ENCODE measurements at regions not wholly inside any gene's neighbourhood (a gene's known extent, or its start where the extent isn't known, plus 50 kb on each side); places are given as distances from the start of the nearest gene placed in this dataset.

DNA sequence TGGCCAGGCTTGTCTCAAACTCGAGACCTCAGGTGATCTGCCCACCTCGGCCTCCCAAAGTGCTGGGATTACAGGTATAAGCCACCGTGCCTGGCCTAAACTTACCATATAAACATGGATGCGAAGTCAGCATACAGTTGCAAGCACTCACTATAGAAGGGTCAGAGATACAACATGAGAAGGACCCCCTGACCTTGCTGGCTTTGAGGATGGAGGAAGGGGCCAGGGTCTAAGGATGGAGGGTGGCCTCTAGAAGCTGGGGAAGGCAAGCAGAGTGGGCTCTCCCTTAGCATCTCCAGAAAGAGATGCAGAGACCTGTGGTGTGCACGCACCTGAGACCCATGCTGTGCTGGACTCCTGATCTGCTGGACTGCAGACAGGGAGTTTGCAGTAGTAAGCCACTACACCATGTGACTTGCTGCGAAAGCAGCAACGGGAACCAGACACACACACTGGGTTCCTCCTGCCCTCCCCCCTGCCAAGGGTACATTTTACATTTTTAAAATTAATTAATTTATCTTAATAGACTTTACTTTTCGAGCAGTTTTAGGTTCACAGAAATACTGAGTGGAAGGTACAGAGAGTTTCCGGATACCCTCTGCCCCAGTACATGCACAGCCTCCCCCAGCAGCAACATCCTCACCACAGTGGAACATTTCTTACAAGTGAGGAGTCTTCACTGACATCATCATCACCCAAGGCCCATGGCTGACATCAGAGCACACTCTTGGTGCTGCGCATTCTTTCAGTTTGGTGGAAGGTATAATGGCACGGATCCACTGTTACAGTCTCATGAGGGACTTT lies 170.1 kb upstream of the B3GAT1 start:
- no peaks in the 10 kb centered on the region for H3K9me3 ChIP-seq (ENCODE audit: control insufficient read depth, insufficient read depth, low read length)

GRCh38 chr11:134581121-134581626 lies 169.1 kb upstream of the B3GAT1 start:
- no peak for DNase-seq (ENCODE audit: low read depth, low spot score)
- Histone ChIP-seq H3K4me3 (ENCODE audit: low read length) (no peak overlapping the region), H3K27ac (ENCODE audit: low read length) (no peak overlapping the region), H3K4me1 (ENCODE audit: control insufficient read depth, insufficient read depth, low read length) (peaks cover 3% of the 10 kb centered on the region; the same call in 1 of the 2 replicates), H3K36me3 (ENCODE audit: control insufficient read depth, insufficient read depth, low read length) (no peaks in the 10 kb centered on the region), H3K9me3 (ENCODE audit: control insufficient read depth, insufficient read depth, low read length) (no peaks in the 10 kb centered on the region), H3K27me3 (ENCODE audit: control insufficient read depth, insufficient read depth, low read length) (no peaks in the 10 kb centered on the region)
- no CpG with 5 or more reads among the region's 9 CpGs for WGBS (ENCODE audit: insufficient coverage, insufficient read length)

More for the DNA sequence above, 170.1 kb upstream of the B3GAT1 start:
- H3K27ac ChIP-seq (ENCODE audit: low read length), result no peak overlapping the region
- H3K4me3 ChIP-seq (ENCODE audit: low read length), result no peak overlapping the region
- no peak for DNase-seq (ENCODE audit: low read depth, low spot score)
- H3K27me3 ChIP-seq (ENCODE audit: control insufficient read depth, insufficient read depth, low read length), result no peaks in the 10 kb centered on the region
- WGBS (ENCODE audit: insufficient coverage, insufficient read length), result no CpG with 5 or more reads among the region's 11 CpGs
- H3K4me1 ChIP-seq (ENCODE audit: control insufficient read depth, insufficient read depth, low read length), result peaks cover 3% of the 10 kb centered on the region; the same call in 1 of the 2 replicates
- no peaks in the 10 kb centered on the region for H3K36me3 ChIP-seq (ENCODE audit: control insufficient read depth, insufficient read depth, low read length)

DNA sequence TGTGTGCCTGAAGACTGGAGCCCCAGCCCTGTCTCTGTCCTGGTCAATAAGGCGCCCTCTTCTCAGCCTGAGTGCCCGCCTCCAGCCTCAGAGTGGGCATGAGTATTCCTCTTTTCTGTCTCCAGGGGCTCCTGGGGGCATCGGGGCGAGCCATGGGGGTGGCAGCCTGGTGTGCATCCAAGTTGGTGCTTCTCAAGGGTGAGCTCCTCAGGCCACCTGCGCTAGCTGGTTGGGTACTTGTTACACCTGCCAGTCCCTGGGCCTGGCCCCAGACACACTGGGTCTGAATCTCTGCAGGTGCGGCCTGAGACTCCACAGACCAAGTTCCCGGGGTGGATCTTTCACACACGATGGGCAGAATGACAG lies 168.6 kb upstream of the B3GAT1 start:
- Histone ChIP-seq H3K27me3 (ENCODE audit: control insufficient read depth, insufficient read depth, low read length) (no peaks in the 10 kb centered on the region), H3K4me1 (ENCODE audit: control insufficient read depth, insufficient read depth, low read length) (peaks cover 3% of the 10 kb centered on the region; the same call in 1 of the 2 replicates), H3K9me3 (ENCODE audit: control insufficient read depth, insufficient read depth, low read length) (no peaks in the 10 kb centered on the region), H3K36me3 (ENCODE audit: control insufficient read depth, insufficient read depth, low read length) (no peaks in the 10 kb centered on the region), H3K27ac (ENCODE audit: low read length) (no peak overlapping the region), H3K4me3 (ENCODE audit: low read length) (no peak overlapping the region)
- no peak for DNase-seq (ENCODE audit: low read depth, low spot score)
- WGBS (ENCODE audit: insufficient coverage, insufficient read length), result no CpG with 5 or more reads among the region's 8 CpGs

DNA sequence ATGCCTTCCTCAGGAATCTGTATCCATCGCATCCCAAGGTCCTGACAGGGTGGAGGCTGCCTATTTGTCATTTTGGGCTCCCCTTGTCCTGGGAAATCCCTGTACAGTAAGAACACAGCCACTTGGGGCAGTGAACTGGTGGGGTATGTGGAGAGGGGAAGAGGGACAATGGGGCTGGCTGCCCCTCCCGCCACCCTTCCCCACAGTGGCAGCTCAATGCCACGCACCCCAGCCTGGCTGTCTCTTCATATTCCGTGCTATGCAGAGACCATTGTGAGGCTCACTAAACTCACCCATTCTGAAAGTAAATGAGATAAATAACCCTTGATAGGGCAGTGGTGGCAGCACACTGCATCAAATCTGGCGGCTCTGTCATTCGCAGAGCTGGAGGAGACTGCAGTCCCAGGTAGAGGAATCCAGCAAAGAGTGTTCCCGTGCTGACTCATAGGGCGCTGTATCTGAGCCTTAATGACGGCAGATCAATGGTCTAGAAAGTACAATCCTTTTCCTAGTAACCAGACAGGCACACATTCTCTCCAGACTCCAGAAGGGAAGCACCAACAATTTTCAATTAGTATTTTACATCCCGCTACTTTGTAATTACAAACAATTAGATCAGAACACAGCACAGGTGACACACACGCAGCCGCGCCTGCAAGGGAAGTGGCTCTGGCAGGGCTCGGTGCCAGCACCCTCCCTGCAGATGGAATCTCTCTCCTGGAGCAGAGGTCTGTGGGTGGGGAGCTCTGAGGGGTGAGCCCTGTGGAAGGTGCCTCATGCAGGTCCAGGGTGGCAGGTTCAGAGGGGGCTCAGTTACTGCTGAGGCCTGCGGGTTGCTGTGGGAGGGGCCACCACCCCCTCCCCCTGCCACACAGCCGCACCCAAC lies 167.9 kb upstream of the B3GAT1 start:
- no peaks in the 10 kb centered on the region for H3K36me3 ChIP-seq (ENCODE audit: control insufficient read depth, insufficient read depth, low read length)
- H3K4me1 ChIP-seq (ENCODE audit: control insufficient read depth, insufficient read depth, low read length), result 0 out of 2 replicates have a peak, but pooled peaks cover 1% of the 10 kb centered on the region
- H3K9me3 ChIP-seq (ENCODE audit: control insufficient read depth, insufficient read depth, low read length), result no peaks in the 10 kb centered on the region
- no CpG with 5 or more reads among the region's 16 CpGs for WGBS (ENCODE audit: insufficient coverage, insufficient read length)
- DNase-seq (ENCODE audit: low read depth, low spot score), result no peak
- H3K4me3 ChIP-seq (ENCODE audit: low read length), result no peak overlapping the region
- no peak overlapping the region for H3K27ac ChIP-seq (ENCODE audit: low read length)
- no peaks in the 10 kb centered on the region for H3K27me3 ChIP-seq (ENCODE audit: control insufficient read depth, insufficient read depth, low read length)

DNA sequence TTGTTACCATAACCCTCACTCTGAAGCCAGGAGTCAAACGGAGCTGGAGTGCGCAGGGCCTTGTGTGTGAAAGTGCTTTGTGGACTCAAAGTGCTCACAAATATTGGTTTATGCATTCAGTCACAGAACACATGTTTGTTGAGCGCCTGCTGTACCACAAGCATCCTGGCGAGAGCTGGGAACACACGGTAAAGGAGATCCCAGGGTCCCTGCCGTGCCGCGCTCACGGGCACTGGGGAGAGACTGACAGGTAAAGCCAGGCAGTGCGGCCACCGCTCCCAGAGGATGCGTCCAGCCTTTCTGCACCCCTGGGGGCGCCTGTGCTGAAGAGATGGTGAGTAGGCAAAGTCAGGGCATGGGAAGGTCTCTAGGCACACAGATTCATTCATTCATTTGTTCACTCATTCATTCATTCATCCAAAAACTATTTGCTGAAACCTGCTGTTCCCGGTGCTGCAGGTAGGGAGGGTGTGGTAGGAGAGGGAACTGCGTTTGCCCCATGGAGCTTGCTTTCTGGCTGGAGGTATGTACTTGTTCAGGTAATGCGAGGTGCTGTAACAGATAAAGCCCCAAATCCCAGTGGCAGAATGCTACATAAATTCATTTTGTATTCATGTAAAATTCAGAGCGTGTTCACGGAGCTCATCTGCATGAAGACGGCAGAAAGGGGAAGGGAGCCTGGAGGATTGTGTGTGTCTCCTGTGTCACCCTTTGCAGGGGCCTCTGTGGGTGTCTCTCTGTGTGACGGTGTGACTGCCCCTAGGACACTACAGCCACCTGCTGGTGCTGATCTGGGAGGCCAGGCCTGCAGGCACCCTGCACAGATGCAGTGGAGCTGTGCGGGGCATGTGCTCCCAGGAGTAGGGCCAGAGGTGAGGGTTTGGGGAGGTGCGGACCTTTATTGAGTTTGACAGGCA lies 167.0 kb upstream of the B3GAT1 start:
- Histone ChIP-seq H3K27ac (ENCODE audit: low read length) (no peak overlapping the region), H3K4me3 (ENCODE audit: low read length) (no peak overlapping the region), H3K9me3 (ENCODE audit: control insufficient read depth, insufficient read depth, low read length) (no peaks in the 10 kb centered on the region), H3K4me1 (ENCODE audit: control insufficient read depth, insufficient read depth, low read length) (no peaks in the 10 kb centered on the region), H3K36me3 (ENCODE audit: control insufficient read depth, insufficient read depth, low read length) (no peaks in the 10 kb centered on the region), H3K27me3 (ENCODE audit: control insufficient read depth, insufficient read depth, low read length) (no peaks in the 10 kb centered on the region)
- WGBS (ENCODE audit: insufficient coverage, insufficient read length), result no CpG with 5 or more reads among the region's 22 CpGs
- DNase-seq (ENCODE audit: low read depth, low spot score), result no peak

- Histone ChIP-seq H3K36me3 (ENCODE audit: control insufficient read depth, insufficient read depth, low read length) (no peaks in the 10 kb centered on the region), H3K27ac (ENCODE audit: low read length) (no peak overlapping the region), H3K27me3 (ENCODE audit: control insufficient read depth, insufficient read depth, low read length) (no peaks in the 10 kb centered on the region), H3K4me3 (ENCODE audit: low read length) (no peak overlapping the region), H3K9me3 (ENCODE audit: control insufficient read depth, insufficient read depth, low read length) (no peaks in the 10 kb centered on the region), H3K4me1 (ENCODE audit: control insufficient read depth, insufficient read depth, low read length) (no peaks in the 10 kb centered on the region)
- no peak for DNase-seq (ENCODE audit: low read depth, low spot score)
- WGBS (ENCODE audit: insufficient coverage, insufficient read length), result no CpG with 5 or more reads among the region's 13 CpGs
Observed at GRCh38 chr11:134577751-134578395, 165.8 kb upstream of the B3GAT1 start.

- no CpG with 5 or more reads among the region's 8 CpGs for WGBS (ENCODE audit: insufficient coverage, insufficient read length)
- no peak for DNase-seq (ENCODE audit: low read depth, low spot score)
Observed at GRCh38 chr11:134576721-134577171, 164.7 kb upstream of the B3GAT1 start.

DNA sequence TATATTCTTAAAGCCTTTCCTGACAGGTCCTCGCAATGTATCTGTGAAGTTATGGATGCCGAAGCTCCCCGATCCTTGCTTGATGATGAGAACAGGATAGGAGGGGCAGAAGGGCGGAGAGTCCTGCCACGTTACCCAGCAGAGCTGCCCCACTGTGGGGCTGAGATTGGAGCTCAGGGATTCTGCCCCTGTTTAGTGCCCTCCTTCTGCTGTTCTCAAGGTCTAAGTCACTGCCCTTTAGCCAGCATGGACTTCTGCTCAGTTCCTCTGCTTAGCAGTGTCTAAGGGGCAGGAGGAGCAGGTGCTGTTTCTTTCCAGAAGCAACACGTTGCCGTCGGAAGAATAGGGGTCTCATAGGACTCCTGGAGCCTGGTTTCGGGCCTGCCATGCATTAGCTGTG lies 164.2 kb upstream of the B3GAT1 start:
- no peak for DNase-seq (ENCODE audit: low read depth, low spot score)
- H3K4me1 ChIP-seq (ENCODE audit: control insufficient read depth, insufficient read depth, low read length), result no peaks in the 10 kb centered on the region
- no CpG with 5 or more reads among the region's 9 CpGs for WGBS (ENCODE audit: insufficient coverage, insufficient read length)
- H3K4me3 ChIP-seq (ENCODE audit: low read length), result no peak overlapping the region
- no peak overlapping the region for H3K27ac ChIP-seq (ENCODE audit: low read length)
- no peaks in the 10 kb centered on the region for H3K27me3 ChIP-seq (ENCODE audit: control insufficient read depth, insufficient read depth, low read length)
- no peaks in the 10 kb centered on the region for H3K36me3 ChIP-seq (ENCODE audit: control insufficient read depth, insufficient read depth, low read length)
- H3K9me3 ChIP-seq (ENCODE audit: control insufficient read depth, insufficient read depth, low read length), result no peaks in the 10 kb centered on the region

More at GRCh38 chr11:134576721-134577171, 164.7 kb upstream of the B3GAT1 start:
- H3K36me3 ChIP-seq (ENCODE audit: control insufficient read depth, insufficient read depth, low read length), result no peaks in the 10 kb centered on the region
- no peak overlapping the region for H3K27ac ChIP-seq (ENCODE audit: low read length)
- H3K27me3 ChIP-seq (ENCODE audit: control insufficient read depth, insufficient read depth, low read length), result no peaks in the 10 kb centered on the region
- no peaks in the 10 kb centered on the region for H3K4me1 ChIP-seq (ENCODE audit: control insufficient read depth, insufficient read depth, low read length)
- H3K4me3 ChIP-seq (ENCODE audit: low read length), result no peak overlapping the region
- H3K9me3 ChIP-seq (ENCODE audit: control insufficient read depth, insufficient read depth, low read length), result no peaks in the 10 kb centered on the region

GRCh38 chr11:134575504-134576230 lies 163.6 kb upstream of the B3GAT1 start:
- DNase-seq (ENCODE audit: low read depth, low spot score), result no peak
- H3K36me3 ChIP-seq (ENCODE audit: control insufficient read depth, insufficient read depth, low read length), result no peaks in the 10 kb centered on the region
- no peaks in the 10 kb centered on the region for H3K27me3 ChIP-seq (ENCODE audit: control insufficient read depth, insufficient read depth, low read length)
- H3K27ac ChIP-seq (ENCODE audit: low read length), result no peak overlapping the region
- no CpG with 5 or more reads among the region's 16 CpGs for WGBS (ENCODE audit: insufficient coverage, insufficient read length)
- H3K4me3 ChIP-seq (ENCODE audit: low read length), result no peak overlapping the region
- H3K9me3 ChIP-seq (ENCODE audit: control insufficient read depth, insufficient read depth, low read length), result no peaks in the 10 kb centered on the region
- no peaks in the 10 kb centered on the region for H3K4me1 ChIP-seq (ENCODE audit: control insufficient read depth, insufficient read depth, low read length)

Data from iPS DF 6.9 (cell line).